GM12878 (cell line): ENCODE measurements at regions not wholly inside any gene's neighbourhood (a gene's known extent, or its start where the extent isn't known, plus 50 kb on each side); places are given as distances from the start of the nearest gene placed in this dataset.

Experiments used
- ETV6 ChIP-seq, 2 experiments: fragments of 450-650 bp in 1 of 2; IDR thresholded peaks in 1 of 2; conservative IDR thresholded peaks in 1 of 2; 2 replicates each; pipeline ENCODE4 v1.6.1; 2014; ENCODE audit warnings: antibody characterized with exemption in 1 of 2, borderline replicate concordance in 1 of 2, low read depth in 1 of 2, mild to moderate bottlenecking in 1 of 2, moderate library complexity in 1 of 2
- POLR2A ChIP-seq: IDR thresholded peaks from 2 replicates; pipeline ENCODE4 v1.6.1; 2011; ENCODE audit warnings: low read depth, mild to moderate bottlenecking, low read length
- SMARCA5 ChIP-seq: fragments of 450-650 bp; IDR thresholded peaks from 2 replicates; pipeline ENCODE4 v1.6.1; 2017; ENCODE audit warnings: mild to moderate bottlenecking
- SRF ChIP-seq, 2 experiments: IDR thresholded peaks; 2 replicates each; pipeline ENCODE4 v1.6.1; 2011; ENCODE audit warnings: low read depth in 2 of 2, low read length in 2 of 2, mild to moderate bottlenecking in 1 of 2, moderate library complexity in 1 of 2
- TCF7 ChIP-seq: IDR thresholded peaks from 2 replicates; pipeline ENCODE4 v1.6.1; 2014; ENCODE audit warnings: antibody characterized with exemption, borderline replicate concordance
- TF ChIP-seq, protein P1 (sequence below), 3 experiments: IDR thresholded peaks in 2 of 3; conservative IDR thresholded peaks in 1 of 3; 2 replicates each; pipeline ENCODE4 v1.5.1; 2011; ENCODE audit warnings: low read depth in 3 of 3, low read length in 3 of 3, mild to moderate bottlenecking in 3 of 3, control low read depth in 2 of 3, moderate library complexity in 2 of 3, inconsistent platforms in 1 of 3, mixed read lengths in 1 of 3; ENCODE audit not compliant: control insufficient read depth in 2 of 3, insufficient read depth in 1 of 3; ENCODE audit errors: extremely low read depth in 1 of 3

DNA sequence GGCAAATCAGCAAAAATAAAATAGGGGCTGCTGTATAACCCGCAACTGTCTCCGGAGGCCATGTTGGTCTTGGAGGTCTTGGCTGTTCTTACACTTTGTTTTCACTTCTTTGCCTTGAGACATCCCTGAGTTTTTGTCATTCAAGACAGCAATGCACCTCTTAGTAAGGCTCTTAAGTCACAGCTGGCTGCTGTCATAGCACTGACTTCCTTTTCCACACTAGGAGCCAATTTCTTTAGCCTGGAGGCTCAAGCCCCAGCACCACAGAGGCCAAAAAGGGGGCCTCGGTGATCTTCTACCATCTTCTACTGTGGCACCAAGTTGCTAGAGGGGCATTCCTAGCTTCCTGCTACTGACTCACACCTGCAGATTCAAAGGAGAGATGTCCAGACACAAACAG lies 536.3 kb downstream of the CDH26 start:
- no peak for TF ChIP-seq TCF7
- TF ChIP-seq, protein P1, sequence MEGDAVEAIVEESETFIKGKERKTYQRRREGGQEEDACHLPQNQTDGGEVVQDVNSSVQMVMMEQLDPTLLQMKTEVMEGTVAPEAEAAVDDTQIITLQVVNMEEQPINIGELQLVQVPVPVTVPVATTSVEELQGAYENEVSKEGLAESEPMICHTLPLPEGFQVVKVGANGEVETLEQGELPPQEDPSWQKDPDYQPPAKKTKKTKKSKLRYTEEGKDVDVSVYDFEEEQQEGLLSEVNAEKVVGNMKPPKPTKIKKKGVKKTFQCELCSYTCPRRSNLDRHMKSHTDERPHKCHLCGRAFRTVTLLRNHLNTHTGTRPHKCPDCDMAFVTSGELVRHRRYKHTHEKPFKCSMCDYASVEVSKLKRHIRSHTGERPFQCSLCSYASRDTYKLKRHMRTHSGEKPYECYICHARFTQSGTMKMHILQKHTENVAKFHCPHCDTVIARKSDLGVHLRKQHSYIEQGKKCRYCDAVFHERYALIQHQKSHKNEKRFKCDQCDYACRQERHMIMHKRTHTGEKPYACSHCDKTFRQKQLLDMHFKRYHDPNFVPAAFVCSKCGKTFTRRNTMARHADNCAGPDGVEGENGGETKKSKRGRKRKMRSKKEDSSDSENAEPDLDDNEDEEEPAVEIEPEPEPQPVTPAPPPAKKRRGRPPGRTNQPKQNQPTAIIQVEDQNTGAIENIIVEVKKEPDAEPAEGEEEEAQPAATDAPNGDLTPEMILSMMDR (IDR thresholded peaks at IDR 0.05 in 2 of 3, conservative IDR thresholded peaks at IDR 0.05 in 1 of 3; ENCODE audit: control insufficient read depth in 2 of 3, extremely low read depth in 1 of 3, insufficient read depth in 1 of 3, low read depth in 3 of 3, low read length in 3 of 3) = no peak
- TF ChIP-seq ETV6 (conservative IDR thresholded peaks at IDR 0.05 in 1 of 2, IDR thresholded peaks at IDR 0.05 in 1 of 2; ENCODE audit: borderline replicate concordance in 1 of 2, low read depth in 1 of 2) = no peak
- no peak for TF ChIP-seq POLR2A
- no peak for TF ChIP-seq SMARCA5
- TF ChIP-seq SRF (IDR thresholded peaks at IDR 0.05; ENCODE audit: low read depth in 2 of 2, low read length in 2 of 2) = no peak
